Kidney epithelial cell (primary cell): ENCODE measurements at regions not wholly inside any gene's neighbourhood (a gene's known extent, or its start where the extent isn't known, plus 50 kb on each side); places are given as distances from the start of the nearest gene placed in this dataset.

Source experiments
- DNase-seq: peaks from one replicate; pipeline ENCODE4 v3.0.0-alpha.2; 2010; ENCODE audit warnings: low read depth
- H3K27me3 ChIP-seq: 2 replicates; pipeline ENCODE4 v1.6.0; 2011; ENCODE audit warnings: low read length; ENCODE audit not compliant: control insufficient read depth, insufficient read depth
- H3K36me3 ChIP-seq: 2 replicates; pipeline ENCODE4 v1.5.1; 2011; ENCODE audit warnings: low read length; ENCODE audit not compliant: control insufficient read depth, insufficient read depth
- H3K4me3 ChIP-seq: 2 replicates; pipeline ENCODE4 v1.5.1; 2011; ENCODE audit warnings: low read depth, mild to moderate bottlenecking, control low read depth, low read length
- TF ChIP-seq, protein P1 (sequence below): IDR thresholded peaks from 2 replicates; pipeline ENCODE4 v1.5.1; 2011; ENCODE audit warnings: mild to moderate bottlenecking, moderate library complexity, low read length, control low read depth, inconsistent platforms; ENCODE audit not compliant: insufficient read depth, poor library complexity, severe bottlenecking

DNA sequence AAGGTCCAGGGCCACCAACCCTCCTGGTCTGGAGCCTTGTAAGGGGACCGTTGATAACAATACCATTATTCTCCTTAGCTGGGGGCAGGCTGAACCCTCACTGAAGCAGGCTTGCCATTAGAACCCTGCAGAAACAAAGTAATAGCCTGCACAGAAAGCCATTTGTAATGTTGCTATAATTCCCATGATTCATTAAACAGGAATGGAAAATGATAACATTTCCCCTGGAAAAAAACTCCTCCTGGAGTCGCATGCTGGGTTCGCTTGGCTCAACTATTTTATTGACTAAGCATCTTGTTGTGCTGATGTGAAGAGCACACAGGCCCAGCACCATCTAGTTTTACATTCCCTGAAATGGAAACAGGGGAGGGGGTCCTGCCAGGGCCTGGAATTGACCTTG lies 155.6 kb upstream of the CSF3R start:
- TF ChIP-seq, protein P1, sequence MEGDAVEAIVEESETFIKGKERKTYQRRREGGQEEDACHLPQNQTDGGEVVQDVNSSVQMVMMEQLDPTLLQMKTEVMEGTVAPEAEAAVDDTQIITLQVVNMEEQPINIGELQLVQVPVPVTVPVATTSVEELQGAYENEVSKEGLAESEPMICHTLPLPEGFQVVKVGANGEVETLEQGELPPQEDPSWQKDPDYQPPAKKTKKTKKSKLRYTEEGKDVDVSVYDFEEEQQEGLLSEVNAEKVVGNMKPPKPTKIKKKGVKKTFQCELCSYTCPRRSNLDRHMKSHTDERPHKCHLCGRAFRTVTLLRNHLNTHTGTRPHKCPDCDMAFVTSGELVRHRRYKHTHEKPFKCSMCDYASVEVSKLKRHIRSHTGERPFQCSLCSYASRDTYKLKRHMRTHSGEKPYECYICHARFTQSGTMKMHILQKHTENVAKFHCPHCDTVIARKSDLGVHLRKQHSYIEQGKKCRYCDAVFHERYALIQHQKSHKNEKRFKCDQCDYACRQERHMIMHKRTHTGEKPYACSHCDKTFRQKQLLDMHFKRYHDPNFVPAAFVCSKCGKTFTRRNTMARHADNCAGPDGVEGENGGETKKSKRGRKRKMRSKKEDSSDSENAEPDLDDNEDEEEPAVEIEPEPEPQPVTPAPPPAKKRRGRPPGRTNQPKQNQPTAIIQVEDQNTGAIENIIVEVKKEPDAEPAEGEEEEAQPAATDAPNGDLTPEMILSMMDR, result no peak
- peaks cover 2% of the 10 kb centered on the region for H3K27me3 ChIP-seq
- no peaks in the 10 kb centered on the region for H3K36me3 ChIP-seq
- no peak for DNase-seq
- H3K4me3 ChIP-seq, result no peak overlapping the region

DNA sequence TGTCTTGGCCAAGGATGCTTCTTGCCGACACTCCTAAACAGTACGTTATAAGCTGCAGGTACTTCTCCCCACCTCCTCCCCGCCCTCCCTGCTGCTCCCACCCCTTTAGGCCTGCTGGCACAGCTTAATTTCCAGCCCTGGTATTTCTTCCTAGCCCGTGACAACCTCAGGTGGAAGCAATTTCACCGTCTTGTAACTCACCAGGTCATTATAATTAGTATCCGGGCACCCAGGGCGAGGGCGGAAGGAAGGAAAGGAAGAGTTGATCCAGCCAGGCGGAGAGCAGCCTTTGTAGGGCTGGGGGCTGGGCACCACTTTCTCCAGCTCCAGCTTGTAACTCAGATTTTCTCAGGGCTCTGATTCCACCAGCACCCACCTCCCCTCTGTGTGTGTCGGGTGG lies 153.5 kb upstream of the CSF3R start:
- peaks cover 2% of the 10 kb centered on the region for H3K27me3 ChIP-seq
- TF ChIP-seq, protein P1, result no peak
- H3K36me3 ChIP-seq, result no peaks in the 10 kb centered on the region
- no peak for DNase-seq
- no peak overlapping the region for H3K4me3 ChIP-seq

DNA sequence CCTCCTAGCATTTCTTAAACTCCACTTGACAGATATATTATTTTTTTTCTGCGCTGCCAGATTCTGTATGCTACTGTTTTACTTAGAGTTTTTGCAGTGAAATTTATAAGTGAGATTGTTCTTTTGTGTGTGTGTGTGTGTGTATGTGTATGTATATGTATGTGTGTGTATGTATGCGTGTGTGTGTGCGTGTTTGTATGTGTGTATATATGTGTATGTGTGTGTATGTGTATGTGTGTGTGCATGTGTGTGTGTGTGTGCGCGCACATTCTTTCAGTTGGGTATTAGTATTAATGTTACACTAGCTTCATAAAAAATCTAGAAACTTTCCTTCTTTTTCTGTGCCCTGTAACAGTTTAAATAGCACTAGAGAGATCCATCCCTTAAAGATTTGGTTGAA lies 152.6 kb upstream of the CSF3R start:
- Histone ChIP-seq H3K36me3 (no peaks in the 10 kb centered on the region), H3K4me3 (no peak overlapping the region), H3K27me3 (peaks cover 2% of the 10 kb centered on the region)
- DNase-seq, result no peak
- TF ChIP-seq, protein P1, result no peak

DNA sequence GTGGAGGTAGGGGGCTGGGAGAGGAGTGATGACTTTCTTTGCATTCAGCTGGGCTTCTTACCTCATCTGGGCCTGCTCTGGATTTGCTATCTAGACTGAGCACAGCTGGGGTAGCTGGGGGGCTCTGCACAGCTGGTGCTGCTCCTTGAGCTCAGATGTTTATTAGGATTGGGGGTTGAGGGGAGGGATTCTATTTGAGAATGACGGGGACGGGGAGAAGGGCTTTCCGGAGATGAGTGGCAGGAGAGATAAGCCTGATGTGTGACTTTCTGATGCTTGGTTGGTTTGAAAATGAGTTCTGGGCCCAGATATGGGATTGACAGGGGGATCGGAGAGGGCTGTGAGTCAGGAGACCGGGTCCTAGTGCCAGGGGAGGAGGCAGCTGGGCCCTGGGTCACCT lies 146.1 kb upstream of the CSF3R start:
- Histone ChIP-seq H3K4me3 (no peak overlapping the region), H3K36me3 (no peaks in the 10 kb centered on the region), H3K27me3 (peaks cover 3% of the 10 kb centered on the region)
- DNase-seq, result no peak
- TF ChIP-seq, protein P1, result no peak

DNA sequence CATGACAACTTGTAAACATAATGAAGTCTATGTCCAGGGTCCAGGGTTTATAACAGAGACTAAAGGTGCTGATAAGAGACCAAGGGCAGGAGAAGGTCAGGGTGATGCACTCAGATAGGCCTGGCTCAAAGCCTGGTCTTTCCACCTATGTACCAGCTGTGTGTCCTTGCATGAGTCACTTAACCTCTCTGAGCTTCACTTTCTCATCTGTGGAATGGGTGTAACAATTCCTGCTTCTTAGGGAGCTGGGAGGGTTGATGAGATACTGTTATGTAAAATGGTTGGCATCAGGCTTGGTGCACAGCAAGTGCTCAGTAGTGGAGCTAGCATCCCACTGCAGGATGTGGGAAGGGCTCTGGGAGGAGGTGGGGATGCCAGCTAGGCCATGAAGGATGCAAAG lies 143.7 kb upstream of the CSF3R start:
- TF ChIP-seq, protein P1, result no peak
- Histone ChIP-seq H3K4me3 (no peak overlapping the region), H3K36me3 (no peaks in the 10 kb centered on the region), H3K27me3 (peaks cover 3% of the 10 kb centered on the region)
- DNase-seq, result no peak

DNA sequence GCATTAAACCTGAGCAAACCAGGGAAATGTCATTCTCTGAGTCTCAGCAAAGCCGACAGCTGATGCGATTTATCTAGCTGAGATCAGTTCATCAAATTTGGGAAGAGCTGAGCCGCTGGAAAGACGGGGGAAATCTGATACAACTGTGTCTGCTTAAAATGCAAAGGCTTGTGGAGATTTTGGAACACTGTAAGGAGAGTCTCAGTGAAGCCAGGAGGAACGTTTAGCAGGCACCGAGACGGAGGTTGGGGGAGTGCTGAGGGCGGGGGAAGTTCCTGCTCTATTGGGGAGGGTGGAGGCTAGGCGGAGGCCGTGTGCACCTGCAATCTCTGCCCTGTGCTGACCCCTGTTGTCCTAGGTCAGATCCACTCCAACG lies 143.2 kb upstream of the CSF3R start:
- Histone ChIP-seq H3K4me3 (no peak overlapping the region), H3K36me3 (no peaks in the 10 kb centered on the region), H3K27me3 (peaks cover 3% of the 10 kb centered on the region)
- DNase-seq, result no peak
- TF ChIP-seq, protein P1, result no peak
